Globus pallidus (tissue), 1 donor: ENCODE measurements at regions not wholly inside any gene's neighbourhood (a gene's known extent, or its start where the extent isn't known, plus 50 kb on each side); places are given as distances from the start of the nearest gene placed in this dataset.

ENCODE experiments used
- DNase-seq: peaks from one replicate; pipeline ENCODE4 v3.0.0-alpha.2; 2015; ENCODE audit warnings: low spot score

GRCh38 chr22:48143856-48144255, 1381.4 kb downstream of the TBC1D22A start:
- DNase-seq, result no peak

GRCh38 chr22:48142388-48142787, 1379.9 kb downstream of the TBC1D22A start:
- DNase-seq, result no peak

GRCh38 chr22:48141301-48141700, 1378.9 kb downstream of the TBC1D22A start:
- no peak for DNase-seq

- DNase-seq, result no peak
Observed at GRCh38 chr22:48140261-48140813, 1377.9 kb downstream of the TBC1D22A start.

- no peak for DNase-seq
Observed at GRCh38 chr22:48139776-48140175, 1377.3 kb downstream of the TBC1D22A start.

- DNase-seq, result no peak
Observed at GRCh38 chr22:48138855-48139254, 1376.4 kb downstream of the TBC1D22A start.

GRCh38 chr22:48138427-48138826, 1376.0 kb downstream of the TBC1D22A start:
- no peak for DNase-seq

- DNase-seq, result no peak
Observed at GRCh38 chr22:48137640-48138039, 1375.2 kb downstream of the TBC1D22A start.

GRCh38 chr22:48135592-48135991, 1373.1 kb downstream of the TBC1D22A start:
- no peak for DNase-seq

GRCh38 chr22:48125416-48125815, 1363.0 kb downstream of the TBC1D22A start:
- DNase-seq, result no peak

GRCh38 chr22:48121984-48122383, 1359.5 kb downstream of the TBC1D22A start:
- no peak for DNase-seq

- DNase-seq, result no peak
Observed at GRCh38 chr22:48118654-48119053, 1356.2 kb downstream of the TBC1D22A start.

GRCh38 chr22:48116871-48117270, 1354.4 kb downstream of the TBC1D22A start:
- no peak for DNase-seq

GRCh38 chr22:48112687-48113521, 1350.5 kb downstream of the TBC1D22A start:
- no peak for DNase-seq

- no peak for DNase-seq
Observed at GRCh38 chr22:48106715-48107259, 1344.3 kb downstream of the TBC1D22A start.

- DNase-seq, result no peak
Observed at GRCh38 chr22:48106215-48106614, 1343.8 kb downstream of the TBC1D22A start.

- no peak for DNase-seq
Observed at GRCh38 chr22:48105259-48105658, 1342.8 kb downstream of the TBC1D22A start.

GRCh38 chr22:48104766-48105165, 1342.3 kb downstream of the TBC1D22A start:
- no peak for DNase-seq

- no peak for DNase-seq
Observed at GRCh38 chr22:48104102-48104738, 1341.8 kb downstream of the TBC1D22A start.

- DNase-seq, result no peak
Observed at GRCh38 chr22:48103126-48103875, 1340.9 kb downstream of the TBC1D22A start.

GRCh38 chr22:48102581-48102980, 1340.1 kb downstream of the TBC1D22A start:
- no peak for DNase-seq

- DNase-seq, result no peak
Observed at GRCh38 chr22:48101704-48102103, 1339.3 kb downstream of the TBC1D22A start.
